Germinal center (tissue), 1 donor: ENCODE measurements at regions not wholly inside any gene's neighbourhood (a gene's known extent, or its start where the extent isn't known, plus 50 kb on each side); places are given as distances from the start of the nearest gene placed in this dataset.
"Not testable (repeated sequence)": the region's sequence is repeated elsewhere in the genome, so short reads cannot be mapped to it uniquely, and the experiment has no call there.

Experiments used
- DNase-seq: peaks from one replicate; pipeline ENCODE4 v3.0.0; 2012; ENCODE audit warnings: mixed read lengths, low spot score

GRCh38 chr12:131390412-131391334 lies 320.2 kb upstream of the SFSWAP start:
- DNase-seq = no peak

GRCh38 chr12:131391399-131391798 lies 319.5 kb upstream of the SFSWAP start:
- DNase-seq = no peak

- DNase-seq = not testable (repeated sequence)
These were observed 316.1 kb upstream of the SFSWAP start for GRCh38 chr12:131394752-131395151.

DNA sequence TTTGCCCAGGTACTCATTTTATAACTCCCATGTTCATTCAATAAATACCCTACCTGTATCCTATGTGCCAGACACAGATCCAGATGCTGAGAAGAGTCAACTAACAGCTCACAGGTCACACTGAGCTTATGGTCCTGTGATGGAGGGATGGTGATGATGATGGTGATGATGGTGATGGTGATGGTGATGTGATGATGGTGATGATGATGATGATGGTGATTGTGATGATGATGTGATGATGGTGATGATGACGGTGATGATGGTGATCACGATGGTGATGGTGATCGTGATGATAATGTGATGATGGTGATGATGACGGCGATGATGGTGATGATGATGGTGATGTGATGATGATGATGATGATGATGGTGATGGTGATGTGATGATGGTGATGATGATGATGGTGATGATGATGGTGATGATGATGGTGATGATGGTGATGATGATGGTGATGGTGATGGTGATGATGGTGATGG lies 315.6 kb upstream of the SFSWAP start:
- DNase-seq = not testable (repeated sequence)

- DNase-seq = no peak
These were observed 314.8 kb upstream of the SFSWAP start for GRCh38 chr12:131395971-131396573.

DNA sequence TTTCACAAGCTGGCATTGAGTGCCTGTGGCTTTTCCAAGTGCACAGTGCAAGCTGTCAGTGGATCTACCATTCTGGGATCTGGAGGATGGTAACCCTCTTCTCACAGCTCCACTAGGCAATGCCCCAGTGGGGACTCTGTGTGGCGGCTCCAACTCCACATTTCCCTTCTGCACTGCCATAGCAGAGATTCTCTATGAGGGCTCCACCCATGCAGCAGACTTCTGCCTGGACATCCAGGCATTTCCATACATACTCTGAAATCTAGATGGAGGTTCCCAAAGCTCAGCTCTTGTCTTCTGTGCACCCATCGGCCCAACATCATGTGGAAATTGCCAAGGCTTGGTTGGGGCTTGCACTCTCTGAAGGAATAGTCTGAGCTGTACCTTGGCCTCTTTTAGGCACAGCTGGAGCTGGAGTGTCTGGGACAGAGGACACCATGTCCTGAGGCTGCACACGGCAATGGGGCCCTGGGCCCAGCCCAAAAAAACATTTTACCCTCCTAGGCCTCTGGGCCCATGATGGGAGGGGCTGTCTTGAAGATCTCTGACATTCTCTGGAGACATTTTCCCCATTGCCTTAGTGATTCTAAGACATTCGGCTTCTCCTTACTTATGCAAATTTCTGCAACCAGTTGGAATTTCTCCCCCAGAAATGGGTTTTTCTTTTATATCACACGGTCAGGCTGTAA lies 313.3 kb upstream of the SFSWAP start:
- DNase-seq = no peak

DNA sequence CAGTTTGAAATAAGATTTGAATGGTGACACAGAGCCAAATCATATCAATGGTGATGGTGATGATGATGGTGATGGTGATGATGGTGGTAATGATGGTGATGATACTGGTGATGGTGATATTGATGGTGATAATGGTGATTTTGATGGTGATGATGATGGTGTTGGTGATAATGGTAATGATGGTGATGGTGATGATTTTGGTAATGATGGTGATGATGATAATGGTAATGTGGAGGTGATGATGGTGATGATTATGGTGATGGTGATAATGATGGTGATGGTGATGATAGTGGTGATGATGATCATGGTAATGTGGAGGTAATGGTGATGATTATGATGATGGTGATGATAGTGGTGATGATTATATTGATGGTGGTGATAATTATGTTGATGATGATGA lies 311.9 kb upstream of the SFSWAP start:
- no peak for DNase-seq

DNA sequence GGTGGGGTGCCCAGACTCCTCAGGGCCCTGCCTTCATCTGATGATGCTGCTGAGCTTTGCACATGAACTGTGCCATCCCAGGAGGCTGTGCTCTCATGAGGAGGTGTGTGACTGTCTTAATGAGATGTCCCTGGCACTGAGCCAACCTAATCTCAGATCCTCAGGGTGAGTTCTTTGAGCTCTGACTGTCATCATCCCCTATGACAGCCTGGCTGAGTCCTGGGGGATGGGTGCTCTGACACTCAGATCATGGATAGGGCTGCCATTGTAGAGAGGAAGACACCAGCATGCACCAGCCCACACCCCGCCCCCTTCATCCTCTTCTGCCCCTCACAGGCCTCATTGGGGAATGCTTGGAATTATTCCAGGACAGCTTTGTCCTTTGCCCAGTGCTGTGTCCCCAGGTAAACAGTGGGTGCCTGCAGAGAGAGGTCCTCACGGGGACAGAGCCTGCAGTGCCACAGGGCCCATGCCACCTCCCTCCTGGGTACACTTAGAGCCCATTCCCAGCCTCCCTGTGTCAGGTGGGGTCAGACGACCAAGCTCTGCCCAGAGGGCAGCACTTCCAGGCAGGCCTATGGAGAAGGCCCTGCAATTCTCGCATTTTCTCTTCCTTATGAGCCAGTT lies 310.1 kb upstream of the SFSWAP start:
- DNase-seq = not testable (repeated sequence)

DNA sequence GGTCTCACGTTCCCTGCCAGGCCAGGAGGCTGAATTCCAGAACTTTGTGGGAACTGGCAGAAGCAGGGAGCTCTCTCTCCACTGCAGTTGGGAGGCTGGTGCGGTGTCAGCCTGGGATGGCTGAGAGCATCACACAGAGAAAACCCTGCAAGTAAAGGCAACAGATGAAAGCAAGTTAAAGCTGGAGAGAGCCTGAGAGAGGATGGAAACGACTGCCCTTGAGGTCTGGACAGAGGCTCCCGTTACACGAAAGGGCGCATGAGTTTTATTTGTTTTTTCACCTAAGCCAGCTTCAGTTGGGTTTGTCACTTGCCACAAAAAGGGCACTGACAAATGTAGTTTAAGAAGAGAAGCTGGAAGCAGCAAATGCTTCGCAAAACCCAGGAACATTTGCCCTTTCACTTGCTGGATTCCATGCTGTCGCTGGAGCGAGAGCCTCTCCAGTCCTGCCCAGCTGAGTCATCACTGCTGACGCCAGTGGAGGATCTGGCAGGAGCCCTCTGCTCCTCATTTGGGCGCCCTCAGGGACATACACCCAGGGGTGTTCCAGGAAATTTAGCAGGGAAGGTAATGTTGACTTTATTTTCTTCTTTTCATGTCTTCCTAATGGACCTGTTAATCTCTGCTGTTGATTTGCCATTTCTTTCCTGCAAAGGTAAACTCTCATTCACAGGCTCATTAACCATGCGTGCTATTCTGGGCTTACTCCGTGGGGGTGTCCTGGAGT lies 308.8 kb upstream of the SFSWAP start:
- not testable (repeated sequence) for DNase-seq

DNA sequence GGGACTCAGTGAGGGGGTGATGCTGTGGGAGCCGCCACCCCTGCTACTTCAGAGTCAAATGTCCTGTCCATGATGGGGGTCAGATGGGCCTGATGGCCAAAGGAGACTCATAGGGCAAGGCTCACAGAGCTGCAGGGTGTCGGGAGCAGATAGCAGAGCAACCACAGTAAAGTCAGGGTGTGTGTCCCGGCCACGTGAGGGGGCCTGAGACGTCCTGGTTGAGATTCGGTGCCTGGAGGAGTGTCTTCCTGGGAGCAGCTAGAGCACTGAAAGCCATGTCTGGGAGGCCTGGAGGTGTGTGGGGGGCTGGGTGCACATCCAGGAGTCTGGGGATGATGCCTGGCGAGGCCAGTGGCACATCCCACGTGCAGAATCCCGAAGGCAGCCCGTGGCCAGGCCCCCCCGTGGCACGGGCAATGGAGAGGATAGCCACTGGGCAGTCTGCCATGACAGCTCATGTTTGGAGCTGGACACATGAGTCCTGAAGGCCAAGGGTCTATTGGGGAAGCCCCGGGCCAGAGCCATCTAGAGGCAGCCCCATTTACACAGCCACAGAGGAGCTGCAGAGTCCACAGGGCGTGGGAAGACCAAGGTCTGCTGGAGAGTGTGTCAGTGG lies 308.0 kb upstream of the SFSWAP start:
- DNase-seq = no peak

- no peak for DNase-seq
These were observed 307.2 kb upstream of the SFSWAP start for GRCh38 chr12:131403676-131404075.

GRCh38 chr12:131404705-131405104 lies 306.2 kb upstream of the SFSWAP start:
- DNase-seq = no peak

DNA sequence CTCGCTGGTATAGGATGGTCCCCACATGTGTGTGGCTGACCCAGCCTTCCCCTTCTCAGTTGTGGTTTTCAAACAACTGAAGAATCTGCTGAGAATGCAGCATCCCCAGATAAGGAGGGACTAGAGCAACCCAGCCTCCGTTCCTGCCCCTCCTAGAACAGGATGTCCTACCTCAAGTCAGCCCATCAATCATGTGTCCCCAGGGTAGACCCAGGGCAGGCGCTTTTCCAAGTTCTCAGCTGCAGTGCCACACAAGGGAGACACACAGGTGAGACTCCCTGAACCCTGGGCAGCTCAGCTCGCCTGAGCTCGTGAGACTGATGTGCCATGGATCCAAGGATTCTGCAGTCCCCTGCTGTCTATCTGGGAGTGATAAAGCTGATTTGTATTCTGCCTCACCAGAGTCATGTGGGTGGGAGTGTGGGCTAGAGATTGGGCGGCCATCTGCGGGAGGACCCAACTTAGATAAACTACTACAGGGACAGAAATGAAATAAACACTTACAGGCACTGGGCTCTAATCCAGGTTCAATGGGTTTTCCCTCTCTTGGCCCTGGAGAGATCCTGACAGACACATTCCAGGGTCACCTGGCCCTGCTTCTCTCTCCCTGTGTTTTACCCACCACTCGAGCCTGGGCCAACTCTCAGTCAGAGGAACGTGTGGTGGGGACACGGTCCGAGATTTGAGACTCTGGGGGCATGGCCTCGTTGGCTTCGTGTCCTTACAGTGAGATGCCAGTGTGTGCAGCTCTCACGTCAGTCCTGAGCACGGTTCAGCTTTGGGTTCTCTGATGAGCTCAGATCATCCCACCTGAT lies 303.5 kb upstream of the SFSWAP start:
- no peak for DNase-seq

GRCh38 chr12:131408036-131408365 lies 302.9 kb upstream of the SFSWAP start:
- DNase-seq = no peak

GRCh38 chr12:131408484-131408883 lies 302.4 kb upstream of the SFSWAP start:
- DNase-seq = no peak

- no peak for DNase-seq
These were observed 301.7 kb upstream of the SFSWAP start for GRCh38 chr12:131409211-131409610.

- DNase-seq = not testable (repeated sequence)
These were observed 299.1 kb upstream of the SFSWAP start for GRCh38 chr12:131411827-131412226.

DNA sequence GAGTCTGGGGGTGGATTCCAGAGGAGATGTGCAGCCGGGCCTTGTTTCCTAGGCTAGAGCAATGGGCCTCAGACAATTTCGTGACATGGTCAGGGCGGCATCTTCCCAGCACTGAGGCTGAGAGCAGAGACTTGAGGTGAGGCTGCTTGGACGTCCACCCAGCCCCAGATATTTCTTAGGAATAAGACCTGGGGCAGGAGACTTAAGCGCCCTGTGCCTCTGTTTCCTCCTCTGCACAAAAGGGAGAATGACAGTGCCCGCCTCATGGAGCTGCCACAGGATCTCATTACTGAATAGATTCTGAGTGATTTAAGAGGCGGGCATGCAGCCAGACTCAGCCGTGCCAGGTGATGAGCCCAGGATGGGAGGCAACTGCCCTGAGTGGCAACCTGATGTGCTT lies 297.9 kb upstream of the SFSWAP start:
- no peak for DNase-seq

DNA sequence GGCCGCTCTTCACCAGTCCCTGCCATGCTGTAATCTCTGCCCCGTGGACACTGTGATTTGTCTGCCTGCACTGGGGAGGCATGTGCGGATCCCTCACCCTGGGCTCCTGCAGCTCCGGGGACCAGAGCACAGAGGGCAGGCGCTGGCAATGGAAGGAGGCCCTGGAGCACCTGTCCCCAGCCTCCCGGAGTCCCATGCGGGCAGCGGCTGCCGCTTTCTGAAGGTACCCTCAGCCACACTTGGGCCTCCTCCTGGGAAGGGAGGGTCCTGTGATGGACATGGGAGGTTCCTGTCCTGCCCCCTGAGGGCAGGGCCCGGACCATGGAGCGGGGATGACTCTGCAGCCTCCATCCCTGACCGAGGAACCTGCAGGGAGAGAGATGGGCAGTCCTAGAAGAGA lies 297.4 kb upstream of the SFSWAP start:
- DNase-seq = no peak

GRCh38 chr12:131414155-131414922 lies 296.6 kb upstream of the SFSWAP start:
- DNase-seq = not testable (repeated sequence)
